SU-DHL-6 (cell line): ENCODE measurements at regions not wholly inside any gene's neighbourhood (a gene's known extent, or its start where the extent isn't known, plus 50 kb on each side); places are given as distances from the start of the nearest gene placed in this dataset.

ENCODE experiments used
- EZH2phosphoT487 ChIP-seq: fragments of 200-600 bp; sonication (generic), shearing (Covaris generic); conservative IDR thresholded peaks from 2 replicates; pipeline ENCODE4 v1.6.1; 2018; ENCODE audit warnings: mild to moderate bottlenecking, antibody characterized with exemption, low read length, moderate library complexity, mixed read lengths
- TF ChIP-seq, protein P1 (sequence below): fragments of 200-600 bp; sonication (generic); IDR thresholded peaks from one replicate; pipeline ENCODE4 v1.5.1; 2017; ENCODE audit warnings: antibody characterized with exemption, mild to moderate bottlenecking, low read length, moderate library complexity; ENCODE audit not compliant: insufficient read depth, poor library complexity, severe bottlenecking

DNA sequence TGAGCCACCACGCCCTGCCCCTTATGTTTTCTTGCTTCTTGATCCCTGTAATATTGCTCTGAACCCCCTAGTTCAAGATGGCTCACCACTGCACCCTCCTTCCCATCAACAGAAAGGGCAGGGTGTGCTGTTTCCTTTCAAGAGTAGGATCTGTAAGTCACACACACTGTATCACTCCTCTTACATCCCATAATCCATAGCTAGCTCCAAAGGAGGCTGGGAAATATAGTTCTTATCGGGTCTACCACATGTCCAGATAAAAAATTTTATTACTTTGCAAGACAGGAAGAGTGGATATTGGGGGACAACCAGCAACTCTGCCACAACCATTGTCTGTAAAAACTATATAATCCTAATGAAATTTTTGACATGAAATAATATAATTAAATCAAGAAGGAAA lies 79.6 kb downstream of the C9orf50 start:
- TF ChIP-seq, protein P1, sequence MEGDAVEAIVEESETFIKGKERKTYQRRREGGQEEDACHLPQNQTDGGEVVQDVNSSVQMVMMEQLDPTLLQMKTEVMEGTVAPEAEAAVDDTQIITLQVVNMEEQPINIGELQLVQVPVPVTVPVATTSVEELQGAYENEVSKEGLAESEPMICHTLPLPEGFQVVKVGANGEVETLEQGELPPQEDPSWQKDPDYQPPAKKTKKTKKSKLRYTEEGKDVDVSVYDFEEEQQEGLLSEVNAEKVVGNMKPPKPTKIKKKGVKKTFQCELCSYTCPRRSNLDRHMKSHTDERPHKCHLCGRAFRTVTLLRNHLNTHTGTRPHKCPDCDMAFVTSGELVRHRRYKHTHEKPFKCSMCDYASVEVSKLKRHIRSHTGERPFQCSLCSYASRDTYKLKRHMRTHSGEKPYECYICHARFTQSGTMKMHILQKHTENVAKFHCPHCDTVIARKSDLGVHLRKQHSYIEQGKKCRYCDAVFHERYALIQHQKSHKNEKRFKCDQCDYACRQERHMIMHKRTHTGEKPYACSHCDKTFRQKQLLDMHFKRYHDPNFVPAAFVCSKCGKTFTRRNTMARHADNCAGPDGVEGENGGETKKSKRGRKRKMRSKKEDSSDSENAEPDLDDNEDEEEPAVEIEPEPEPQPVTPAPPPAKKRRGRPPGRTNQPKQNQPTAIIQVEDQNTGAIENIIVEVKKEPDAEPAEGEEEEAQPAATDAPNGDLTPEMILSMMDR: no peak
- TF ChIP-seq EZH2phosphoT487: no peak
